GM12874 (cell line): ENCODE measurements at regions not wholly inside any gene's neighbourhood (a gene's known extent, or its start where the extent isn't known, plus 50 kb on each side); places are given as distances from the start of the nearest gene placed in this dataset.

Experiments
- CTCF ChIP-seq: IDR thresholded peaks from 2 replicates; pipeline ENCODE4 v1.5.1; 2011; ENCODE audit warnings: low read depth, mild to moderate bottlenecking, control low read depth, low read length, moderate library complexity; ENCODE audit not compliant: insufficient read depth

GRCh38 chr13:83825676-83826075 lies 56.6 kb downstream of the SLITRK1 start:
- no peak for TF ChIP-seq CTCF

- no peak for TF ChIP-seq CTCF
These were observed 57.7 kb downstream of the SLITRK1 start for GRCh38 chr13:83824560-83824959.

- no peak for TF ChIP-seq CTCF
These were observed 58.2 kb downstream of the SLITRK1 start for GRCh38 chr13:83824120-83824519.

GRCh38 chr13:83819611-83820010 lies 62.7 kb downstream of the SLITRK1 start:
- TF ChIP-seq CTCF = no peak

- no peak for TF ChIP-seq CTCF
These were observed 63.1 kb downstream of the SLITRK1 start for GRCh38 chr13:83819156-83819555.

- TF ChIP-seq CTCF = no peak
These were observed 66.2 kb downstream of the SLITRK1 start for GRCh38 chr13:83816081-83816480.

- TF ChIP-seq CTCF = no peak
These were observed 66.7 kb downstream of the SLITRK1 start for GRCh38 chr13:83815598-83815997.

GRCh38 chr13:83810136-83810535 lies 72.1 kb downstream of the SLITRK1 start:
- no peak for TF ChIP-seq CTCF
